NCI-H69 (cell line): ENCODE measurements at regions not wholly inside any gene's neighbourhood (a gene's known extent, or its start where the extent isn't known, plus 50 kb on each side); places are given as distances from the start of the nearest gene placed in this dataset.

Experiments used
- DNase-seq: peaks from one replicate; lab custom pipeline; 2025; lab: John Stamatoyannopoulos, UW

DNA sequence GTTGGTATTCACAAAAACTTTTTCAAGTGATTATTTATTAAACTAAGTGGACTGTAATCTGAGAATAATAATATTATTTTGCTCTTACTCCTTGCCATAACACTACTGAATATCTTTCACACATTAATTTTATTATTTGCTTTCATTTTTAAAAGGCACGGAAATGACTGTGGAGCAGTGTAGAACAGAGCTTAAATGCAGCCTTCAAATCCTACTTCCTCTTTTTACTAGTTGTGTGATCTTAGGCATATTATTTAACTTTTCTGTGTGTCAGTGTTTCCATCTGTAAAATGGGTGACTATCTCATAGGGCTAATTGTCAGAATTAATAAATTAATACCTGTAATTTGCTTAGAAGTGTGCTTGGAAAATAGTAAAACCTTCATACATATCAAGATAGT, 55.5 kb upstream of the SLC8A1 start:
- DNase-seq, result no peak

- peak; percentile 43 for DNase-seq
Observed at GRCh38 chr2:40510304-40510703, 58.4 kb upstream of the SLC8A1 start.

- DNase-seq, result no peak
Observed at GRCh38 chr2:40511661-40512213, 59.8 kb upstream of the SLC8A1 start.

- DNase-seq, result no peak
Observed at GRCh38 chr2:40512256-40512655, 60.4 kb upstream of the SLC8A1 start.

GRCh38 chr2:40513201-40513600, 61.3 kb upstream of the SLC8A1 start:
- DNase-seq, result no peak

DNA sequence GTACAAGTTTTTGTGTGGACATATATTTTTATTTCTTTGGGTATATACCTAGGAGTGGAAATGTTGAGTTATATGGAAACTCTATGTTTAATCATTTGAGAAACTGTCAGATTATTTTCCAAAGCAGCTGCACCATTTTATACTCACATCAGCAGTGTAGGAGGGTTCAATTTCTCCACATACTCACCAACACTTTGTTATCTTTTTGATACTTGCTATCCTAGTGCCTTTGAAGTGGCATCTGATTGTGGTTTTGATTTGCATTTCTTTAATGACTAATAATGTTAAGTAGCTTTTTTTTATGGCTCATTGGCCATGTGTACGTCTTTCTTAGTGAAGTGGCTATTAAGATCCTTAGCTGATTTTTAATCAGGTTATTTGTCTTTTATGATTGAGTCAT, 64.7 kb upstream of the SLC8A1 start:
- no peak for DNase-seq

DNA sequence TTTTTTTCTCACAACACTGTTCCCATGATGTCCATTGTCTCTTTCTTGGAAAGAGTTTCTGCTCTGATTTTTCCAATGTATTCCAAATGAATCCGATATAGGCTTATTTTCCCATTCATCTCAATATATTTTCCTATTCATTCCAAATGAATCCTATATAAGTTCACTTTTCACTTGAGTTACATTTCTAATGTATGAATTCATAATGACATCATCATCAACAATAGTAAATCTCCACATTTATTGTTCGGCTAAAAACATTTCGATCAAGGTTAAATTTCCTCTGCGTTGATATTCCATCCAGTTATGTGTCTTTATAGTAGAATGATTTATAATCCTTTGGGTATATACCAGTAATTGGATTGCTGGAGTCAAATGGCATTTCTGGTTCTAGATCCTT, 76.7 kb upstream of the SLC8A1 start:
- DNase-seq, result no peak

DNA sequence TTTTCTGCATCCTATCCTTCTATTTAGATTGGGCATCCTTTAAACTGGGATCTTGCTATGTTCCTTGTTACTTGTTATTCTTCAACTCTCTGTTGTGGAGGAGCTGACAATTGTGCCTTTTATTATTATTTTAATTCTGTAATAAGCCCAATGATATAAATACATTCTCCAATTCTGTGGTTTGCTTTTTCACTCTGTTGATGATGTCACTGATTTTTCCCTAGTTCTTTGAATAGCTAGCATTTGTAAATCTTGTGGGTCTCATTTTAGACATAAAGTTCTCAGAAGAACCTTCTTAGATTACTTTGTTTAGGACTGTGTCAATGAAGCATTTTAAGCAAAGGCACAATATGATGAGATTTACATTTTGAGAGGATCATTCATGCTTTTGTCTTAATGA, 79.5 kb upstream of the SLC8A1 start:
- DNase-seq, result no peak

DNA sequence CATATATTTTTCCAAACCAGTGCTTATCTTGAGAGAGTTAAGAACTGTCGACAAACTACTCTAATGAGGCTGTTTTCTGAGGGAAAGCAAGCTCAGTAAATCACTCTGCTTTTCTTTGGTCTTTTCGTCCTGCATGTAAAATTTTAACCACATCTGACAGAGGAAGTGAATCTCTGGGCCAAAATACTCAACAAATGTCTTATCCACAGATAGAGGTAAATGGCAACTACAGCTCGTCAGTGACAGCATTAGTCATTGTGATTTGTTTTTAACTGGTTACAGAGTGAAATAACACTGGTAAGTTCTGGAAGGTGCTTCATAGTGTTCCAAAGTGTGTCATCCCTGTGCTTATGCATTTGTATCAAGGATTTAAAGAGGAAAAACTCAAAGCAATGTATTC, 82.6 kb upstream of the SLC8A1 start:
- no peak for DNase-seq

- no peak for DNase-seq
Observed at GRCh38 chr2:40535972-40536371, 84.1 kb upstream of the SLC8A1 start.

- no peak for DNase-seq
Observed at GRCh38 chr2:40540026-40540425, 88.1 kb upstream of the SLC8A1 start.

- no peak for DNase-seq
Observed at GRCh38 chr2:40543381-40543780, 91.5 kb upstream of the SLC8A1 start.

DNA sequence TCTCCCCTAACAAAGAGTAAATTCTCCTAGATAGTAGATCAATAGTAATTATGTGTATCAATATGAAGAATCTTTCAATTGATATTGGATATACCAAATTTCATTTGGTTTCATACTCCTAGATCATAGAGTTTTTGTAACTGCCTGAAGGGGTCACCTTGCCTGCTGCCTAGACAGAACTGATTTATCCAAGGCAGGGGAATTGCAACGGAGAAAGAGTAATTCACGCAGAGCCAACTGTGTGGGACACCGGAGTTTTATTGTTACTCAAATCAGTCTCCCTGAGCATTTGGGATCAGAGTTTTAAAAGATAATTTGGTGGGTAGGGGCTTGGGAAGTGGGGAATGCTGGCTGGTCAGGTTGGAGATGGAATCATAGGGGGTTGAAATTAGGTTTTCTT, 92.2 kb upstream of the SLC8A1 start:
- DNase-seq, result no peak

GRCh38 chr2:40545645-40546044, 93.8 kb upstream of the SLC8A1 start:
- DNase-seq, result no peak

GRCh38 chr2:40546439-40547191, 94.7 kb upstream of the SLC8A1 start:
- no peak for DNase-seq

GRCh38 chr2:40548521-40548920, 96.6 kb upstream of the SLC8A1 start:
- DNase-seq, result no peak

GRCh38 chr2:40550085-40550484, 98.2 kb upstream of the SLC8A1 start:
- DNase-seq, result peak; percentile 61

GRCh38 chr2:40551081-40551480, 99.2 kb upstream of the SLC8A1 start:
- DNase-seq, result no peak

- DNase-seq, result peak; percentile 70
Observed at GRCh38 chr2:40554665-40555294, 102.9 kb upstream of the SLC8A1 start.

GRCh38 chr2:40556293-40556692, 104.4 kb upstream of the SLC8A1 start:
- no peak for DNase-seq

- no peak for DNase-seq
Observed at GRCh38 chr2:40556739-40557138, 104.8 kb upstream of the SLC8A1 start.

DNA sequence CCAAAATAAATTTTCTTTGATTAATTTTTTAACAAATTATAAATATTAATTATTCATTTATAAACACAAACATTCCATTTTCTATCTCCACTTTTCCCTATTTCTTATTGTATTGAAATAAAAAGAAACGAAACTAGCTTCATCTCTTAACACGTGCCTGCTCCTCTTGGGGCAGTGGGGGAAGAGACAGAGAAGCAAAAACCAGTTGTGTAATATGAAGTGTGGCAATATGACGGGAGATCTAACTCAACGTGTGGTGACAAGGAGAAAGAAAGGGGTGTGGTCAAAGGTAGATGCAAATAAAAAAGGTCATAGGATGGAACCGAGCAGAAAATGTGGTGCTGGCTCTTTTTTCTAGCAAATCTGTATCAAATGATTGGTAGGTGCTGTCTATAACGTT, 106.9 kb upstream of the SLC8A1 start:
- no peak for DNase-seq

GRCh38 chr2:40559175-40559574, 107.3 kb upstream of the SLC8A1 start:
- DNase-seq, result no peak

DNA sequence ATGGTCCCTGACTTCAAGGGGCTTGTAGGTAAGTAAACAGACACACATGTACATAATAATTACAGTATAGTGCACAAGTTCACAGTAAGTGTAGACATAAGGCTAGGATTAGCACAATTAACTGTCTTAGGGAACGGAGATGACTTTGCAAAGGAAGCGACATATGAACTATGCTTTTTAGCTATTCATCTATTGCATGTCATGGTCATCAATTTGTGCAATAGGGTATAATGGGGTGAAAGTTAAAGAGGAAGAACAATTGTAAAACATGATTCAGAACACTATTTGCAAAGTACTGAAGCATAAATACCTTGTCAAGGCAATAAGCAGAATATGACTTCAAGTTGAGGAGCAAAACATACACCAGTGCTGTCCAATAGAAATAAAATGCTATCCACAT, 112.3 kb upstream of the SLC8A1 start:
- no peak for DNase-seq
